ENCODE measurements at regions not wholly inside any gene's neighbourhood (a gene's known extent, or its start where the extent isn't known, plus 50 kb on each side); places are given as distances from the start of the nearest gene placed in this dataset.
"Not testable (repeated sequence)": the region's sequence is repeated elsewhere in the genome, so short reads cannot be mapped to it uniquely, and the experiment has no call there.

DNA sequence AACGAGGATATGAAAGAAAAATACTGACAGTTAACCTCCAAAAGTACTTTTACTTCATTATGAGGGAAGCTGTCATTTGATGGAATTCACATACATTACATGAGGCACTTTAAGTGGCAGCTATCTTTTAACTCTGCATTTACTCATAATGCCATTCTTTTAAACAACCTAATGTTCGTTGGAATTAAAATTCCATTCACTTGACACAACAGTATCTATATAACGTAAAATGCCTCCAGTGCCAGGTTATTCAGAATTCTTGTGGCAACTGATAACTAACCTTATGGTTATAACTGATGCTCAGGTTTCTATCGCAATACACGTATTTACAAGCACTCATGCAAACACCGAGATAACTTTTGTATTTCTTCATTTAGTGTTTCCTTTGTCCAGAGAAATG lies 376.9 kb upstream of the GRAMD2B start:
- no peak overlapping the region for H3K27ac ChIP-seq (ENCODE audit: low read depth, low read length)
- 66 to 82% (median 78%) methylated on average over 6 of the region's 6 CpGs for WGBS, 3 donors

DNA sequence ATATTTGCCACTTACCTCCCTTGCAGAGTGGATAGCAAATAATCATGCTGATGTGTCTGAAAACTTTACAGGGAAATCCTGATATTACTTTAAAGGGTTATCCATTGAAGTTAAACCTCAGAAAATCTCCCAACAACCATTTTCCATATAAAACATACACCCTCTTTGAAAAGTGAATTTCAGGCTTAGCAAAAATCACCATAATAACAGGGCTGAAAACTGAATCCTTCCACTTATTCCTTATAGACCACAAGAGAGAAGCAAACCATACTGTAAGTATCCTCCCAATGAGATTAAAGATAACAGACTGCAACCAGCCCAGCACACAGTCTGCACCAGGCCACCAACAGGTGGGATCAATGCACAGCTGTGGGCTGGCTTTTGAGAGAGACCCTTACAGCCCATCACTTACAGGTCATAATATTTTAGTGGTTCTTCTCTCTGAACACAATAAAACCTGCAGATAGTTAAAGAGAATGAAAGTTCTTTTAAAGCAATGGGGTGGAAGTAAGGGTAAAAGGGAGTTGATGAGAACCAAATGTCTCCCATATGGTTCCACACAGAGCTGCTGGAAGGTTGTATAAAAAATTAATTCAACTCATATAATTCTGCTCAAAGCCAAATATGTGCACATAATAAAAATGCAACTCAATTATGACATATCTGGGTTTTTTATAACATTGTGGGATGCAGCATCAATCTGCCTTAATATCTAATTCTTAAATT lies 376.2 kb upstream of the GRAMD2B start:
- no peak overlapping the region for H3K27ac ChIP-seq (ENCODE audit: low read depth, low read length)

DNA sequence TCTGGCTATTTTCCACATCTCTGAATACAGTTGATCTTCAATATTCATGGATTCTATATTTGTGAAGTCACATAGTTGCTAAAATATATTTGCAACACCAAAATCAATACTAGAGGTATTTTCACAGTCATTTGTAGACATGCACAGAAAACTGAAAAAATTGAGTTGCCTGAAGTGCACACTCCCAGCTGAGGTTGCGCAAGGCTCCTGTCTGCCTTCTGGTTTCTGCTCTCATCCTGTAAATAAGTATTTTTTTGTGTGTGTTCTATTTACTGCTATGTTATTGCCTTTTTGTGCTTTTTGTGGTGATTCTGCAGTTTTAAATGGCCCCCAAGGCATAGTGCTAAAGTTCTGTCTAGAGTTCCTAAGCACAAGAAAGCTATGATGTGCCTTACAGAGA lies 371.1 kb upstream of the GRAMD2B start:
- no peak overlapping the region for H3K27ac ChIP-seq (ENCODE audit: low read depth, low read length)
- WGBS, 3 donors, result 97 to 100% (median 98%) methylated on average over 1 of the region's 1 CpG

DNA sequence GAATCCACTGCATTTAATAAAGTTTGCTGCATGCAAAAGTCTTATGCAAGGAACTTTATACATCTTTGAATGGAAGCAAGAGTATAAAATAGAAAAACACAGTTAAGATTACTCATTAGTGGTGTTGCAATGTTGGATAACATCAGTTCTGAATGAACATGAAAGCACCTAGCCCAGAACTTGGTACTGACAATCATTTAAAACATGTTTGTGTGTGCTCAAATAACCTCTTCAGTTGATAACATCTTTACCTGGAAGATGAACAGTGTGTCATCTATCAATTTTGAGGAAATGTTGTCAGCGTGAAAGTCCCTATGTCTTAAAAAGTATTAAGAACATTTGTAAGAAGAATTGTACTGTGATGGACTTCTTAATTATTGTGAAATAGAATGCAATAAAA lies 370.4 kb upstream of the GRAMD2B start:
- 90 to 98% (median 97%) methylated on average over 1 of the region's 1 CpG for whole genome bisulfite sequencing, 3 donors
- H3K27ac ChIP-seq (ENCODE audit: low read depth, low read length), result no peak overlapping the region

DNA sequence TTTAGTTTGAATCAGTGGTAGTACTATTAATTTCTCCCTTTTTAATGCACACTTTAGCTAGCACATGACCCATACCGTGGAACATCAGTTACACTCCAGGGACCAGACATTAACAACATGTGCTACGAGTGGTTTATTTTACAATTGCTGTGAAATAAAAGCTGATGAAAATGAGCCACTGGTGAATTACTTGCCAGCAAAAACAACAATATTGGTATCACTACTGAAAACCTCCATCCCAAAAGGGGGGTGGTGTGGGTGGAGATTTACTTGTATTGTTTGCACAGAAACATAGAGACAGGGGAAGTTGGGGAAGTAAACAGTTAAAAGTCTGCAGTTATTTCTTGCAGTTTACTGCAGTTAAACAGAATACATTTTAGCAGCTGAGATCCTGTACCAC lies 369.6 kb upstream of the GRAMD2B start:
- WGBS, 3 donors, result 68 to 85% (median 68%) methylated on average over 2 of the region's 2 CpGs
- H3K27ac ChIP-seq (ENCODE audit: low read depth, low read length), result no peak overlapping the region

DNA sequence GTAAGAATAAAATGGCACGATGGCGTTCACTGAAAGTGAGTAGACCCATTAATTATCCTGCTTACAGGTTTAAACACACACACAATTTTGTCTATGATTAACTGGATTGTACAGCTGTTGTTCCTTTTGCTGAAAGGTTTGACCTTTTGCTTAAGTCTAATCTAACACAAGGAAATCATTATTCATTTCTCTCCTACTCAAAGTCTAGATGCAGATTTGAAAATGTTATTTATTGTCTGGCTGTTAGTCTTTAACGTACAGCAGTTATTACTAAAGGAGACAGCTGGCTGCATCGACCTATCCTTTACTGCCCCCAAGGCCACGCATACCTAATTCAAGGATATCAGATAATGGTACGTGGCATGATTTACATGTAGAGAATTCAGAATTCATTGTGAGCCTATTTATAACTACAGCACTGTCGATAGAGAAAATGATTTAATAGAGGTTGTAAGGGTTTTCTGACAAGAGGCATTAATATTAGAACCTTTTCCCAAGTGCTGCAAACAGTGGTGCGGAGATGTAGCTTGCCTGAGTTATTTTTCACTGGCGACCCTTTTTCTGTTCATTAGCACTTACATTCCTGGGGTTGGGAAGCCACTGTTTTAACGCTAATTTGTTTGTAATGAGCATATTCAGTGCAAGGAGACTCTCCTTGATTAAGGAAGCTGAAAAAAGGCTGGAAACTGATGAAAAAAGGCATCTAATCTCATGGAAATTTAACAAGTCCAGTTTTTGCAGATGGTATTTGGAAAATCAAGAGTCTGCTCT lies 368.4 kb upstream of the GRAMD2B start:
- 30 to 67% (median 63%) methylated on average over 10 of the region's 10 CpGs for WGBS, 3 donors

DNA sequence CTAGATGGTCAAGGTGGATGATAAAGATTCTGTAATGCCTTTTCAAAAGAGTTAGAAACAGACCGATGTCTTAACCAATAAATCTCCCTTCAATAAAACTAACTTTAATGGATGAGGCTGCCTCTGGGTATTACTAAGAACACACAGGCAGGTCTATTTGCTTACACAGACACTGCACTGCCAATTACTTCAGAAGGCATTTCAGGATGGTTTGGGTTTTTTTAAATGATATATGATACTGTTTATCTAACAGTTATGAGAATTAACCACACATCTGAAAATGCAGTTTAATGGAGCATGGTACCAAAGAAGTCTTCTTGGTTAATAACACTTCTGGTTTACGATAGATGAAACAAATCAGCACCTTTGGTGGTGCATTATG lies 367.9 kb upstream of the GRAMD2B start:
- WGBS, 3 donors, result 74 to 88% (median 78%) methylated on average over 2 of the region's 2 CpGs
- H3K27ac ChIP-seq (ENCODE audit: low read depth, low read length), result no peak overlapping the region

More for the DNA sequence above, 368.4 kb upstream of the GRAMD2B start:
- no peak overlapping the region for H3K27ac ChIP-seq (ENCODE audit: low read depth, low read length)

DNA sequence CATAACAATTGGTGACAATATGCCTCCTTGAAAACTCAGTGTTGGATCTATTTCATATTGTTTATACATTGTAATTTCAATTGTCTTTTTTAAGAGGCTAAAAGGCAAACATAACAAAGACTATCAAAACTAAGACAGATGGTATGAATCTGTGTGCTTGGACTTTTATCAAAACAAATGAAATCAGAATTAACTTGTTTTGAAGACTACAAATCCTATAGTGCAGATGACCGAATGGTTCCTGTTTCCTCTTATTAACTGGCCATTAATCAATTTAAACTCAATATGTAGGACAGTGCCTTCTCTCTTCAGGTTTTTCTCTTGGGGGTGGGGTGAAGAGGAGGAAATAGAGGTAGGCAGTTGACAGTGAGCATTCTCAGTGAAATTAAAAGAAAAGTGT lies 366.9 kb upstream of the GRAMD2B start:
- H3K27ac ChIP-seq (ENCODE audit: low read depth, low read length), result no peak overlapping the region
- WGBS, 3 donors, result 68 to 87% (median 77%) methylated on average over 1 of the region's 1 CpG

DNA sequence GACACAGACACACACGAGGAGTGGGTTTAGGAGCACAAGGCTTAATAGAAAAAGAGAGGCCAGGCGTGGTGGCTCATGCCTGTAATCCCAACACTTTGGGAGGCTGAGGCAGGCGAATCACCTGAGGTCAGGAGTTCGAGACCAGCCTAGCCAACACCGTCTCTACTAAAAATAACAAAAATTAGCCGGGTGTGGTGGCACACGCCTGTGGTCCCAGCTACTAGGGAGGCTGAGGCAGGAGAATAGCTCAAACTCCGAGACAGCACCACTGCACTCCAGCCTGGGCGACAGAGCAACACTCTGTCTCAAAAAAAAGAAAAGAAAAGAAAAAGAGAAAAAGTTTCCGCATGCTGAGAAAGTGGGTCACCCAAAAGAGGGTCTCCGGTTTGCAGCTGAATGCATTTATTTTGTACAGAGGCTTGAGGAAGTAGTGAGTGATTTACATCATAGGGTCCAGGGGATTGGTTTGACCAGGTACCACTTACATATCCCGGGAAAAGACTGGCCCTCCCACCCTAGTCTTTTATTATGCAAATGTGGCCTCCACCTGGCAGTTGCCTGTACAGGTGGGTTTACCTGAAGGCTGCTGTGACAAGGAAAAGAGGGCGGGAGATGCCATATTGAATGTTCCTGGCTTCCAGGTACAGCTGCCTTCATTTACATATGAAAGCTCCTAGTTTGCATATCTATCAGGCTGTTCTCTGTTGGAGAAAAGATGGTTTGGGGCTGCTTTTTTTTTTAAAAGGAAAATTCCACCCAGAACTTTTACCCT lies 366.2 kb upstream of the GRAMD2B start:
- no peak overlapping the region for H3K27ac ChIP-seq (ENCODE audit: low read depth, low read length)
- WGBS, 3 donors, result 76 to 82% (median 80%) methylated on average over 13 of the region's 13 CpGs

DNA sequence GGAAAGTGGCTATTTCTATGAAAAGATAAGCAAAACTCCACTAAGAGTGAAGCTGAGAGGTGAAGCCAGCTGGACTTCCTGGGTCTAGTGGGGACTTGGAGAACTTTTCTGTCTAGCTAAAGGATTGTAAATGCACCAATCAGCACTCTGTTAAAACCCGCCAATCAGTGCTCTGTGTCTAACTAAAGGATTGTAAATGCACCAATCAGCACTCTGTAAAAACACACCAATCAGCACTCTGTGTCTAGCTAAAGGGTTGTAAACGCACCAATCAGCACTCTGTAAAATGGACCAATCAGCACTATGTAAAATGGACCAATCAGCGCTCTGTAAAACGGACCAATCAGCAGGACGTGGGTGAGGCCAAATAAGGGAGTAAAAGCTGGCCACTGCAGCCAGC lies 364.8 kb upstream of the GRAMD2B start:
- not testable (repeated sequence) for H3K27ac ChIP-seq (ENCODE audit: low read depth, low read length)
- 93 to 96% (median 96%) methylated on average over 5 of the region's 5 CpGs for WGBS, 3 donors

DNA sequence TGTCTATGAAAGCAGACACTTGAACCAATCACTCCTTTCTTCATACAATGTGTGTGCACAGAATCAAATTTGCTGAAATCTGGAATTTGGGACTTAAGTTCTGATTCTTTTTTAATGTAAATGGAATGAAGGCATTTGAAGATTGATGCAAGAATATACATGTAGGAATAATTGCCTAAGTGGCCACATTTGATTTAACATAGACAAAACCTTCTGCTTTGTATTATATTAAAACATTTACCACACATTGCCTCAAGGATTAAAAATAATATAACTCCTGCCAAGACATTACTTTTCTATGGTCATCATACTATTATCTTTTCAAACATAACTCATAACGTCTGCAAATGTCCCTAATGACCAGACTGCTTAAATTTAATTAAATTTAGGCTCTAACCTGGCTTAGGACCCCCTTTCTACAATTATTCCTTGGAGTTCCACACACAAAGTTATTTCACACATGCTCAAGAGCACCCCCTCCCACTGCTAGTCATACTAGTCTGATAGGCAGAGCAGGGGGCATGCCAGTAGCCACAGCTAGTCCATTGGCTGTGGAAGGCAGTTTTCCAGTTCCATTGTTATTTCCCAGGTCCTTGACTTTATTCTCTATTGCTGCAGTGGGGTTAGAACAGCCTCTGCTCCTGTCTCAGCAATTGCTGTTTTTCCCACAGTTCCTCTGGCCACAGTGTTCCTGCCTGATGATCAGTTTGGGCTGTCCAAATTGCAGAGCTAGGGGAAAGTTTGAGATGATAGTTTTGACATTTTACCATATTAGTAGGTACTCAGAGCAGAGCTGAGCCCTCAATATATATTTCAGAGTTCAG lies 360.6 kb upstream of the GRAMD2B start:
- no peak overlapping the region for H3K27ac ChIP-seq (ENCODE audit: low read depth, low read length)
- 3 to 28% (median 22%) methylated on average over 1 of the region's 1 CpG for WGBS, 3 donors

DNA sequence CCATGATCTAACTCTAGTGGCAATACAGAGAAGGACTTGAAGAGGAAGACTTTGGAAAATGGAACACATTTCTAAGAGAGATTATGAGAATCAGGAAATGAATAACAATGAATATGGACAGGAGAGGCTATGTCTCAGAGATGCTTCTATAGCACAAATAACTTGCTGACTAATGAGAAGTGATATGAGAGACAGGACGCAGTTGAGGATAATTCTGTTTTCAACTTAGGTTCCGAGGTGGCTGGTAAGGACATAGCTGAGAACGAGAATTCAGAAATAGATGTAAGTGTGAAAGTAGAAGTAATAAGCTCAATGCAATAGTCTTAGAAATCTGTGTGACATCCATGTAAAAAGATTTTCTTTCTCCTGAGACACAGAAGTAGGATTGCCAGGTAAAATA lies 358.1 kb upstream of the GRAMD2B start:
- 83 to 92% (median 88%) methylated on average over 3 of the region's 3 CpGs for WGBS, 3 donors
- no peak overlapping the region for H3K27ac ChIP-seq (ENCODE audit: low read depth, low read length)

DNA sequence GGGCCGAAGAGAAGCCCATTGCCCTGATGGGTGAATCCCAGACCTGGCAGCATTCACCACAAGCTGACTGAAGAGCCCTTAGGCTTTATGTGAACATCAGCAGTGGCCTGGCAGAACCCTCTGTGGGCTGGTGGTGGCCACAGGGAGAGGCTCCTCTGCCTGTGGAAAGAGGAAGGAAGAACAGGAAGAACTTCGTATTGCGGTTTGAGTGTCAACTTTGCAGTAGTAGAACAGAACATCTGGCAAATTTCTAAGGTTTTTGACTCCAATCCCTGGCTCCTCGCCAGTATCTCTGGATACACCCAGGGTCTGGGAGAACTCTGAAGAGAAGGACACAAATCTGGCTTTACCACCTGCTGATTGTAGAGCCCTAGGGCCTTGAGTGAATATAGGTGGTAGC lies 356.4 kb upstream of the GRAMD2B start:
- H3K27ac ChIP-seq (ENCODE audit: low read depth, low read length), result no peak overlapping the region
- WGBS, 3 donors, result 59 to 93% (median 65%) methylated on average over 4 of the region's 4 CpGs

DNA sequence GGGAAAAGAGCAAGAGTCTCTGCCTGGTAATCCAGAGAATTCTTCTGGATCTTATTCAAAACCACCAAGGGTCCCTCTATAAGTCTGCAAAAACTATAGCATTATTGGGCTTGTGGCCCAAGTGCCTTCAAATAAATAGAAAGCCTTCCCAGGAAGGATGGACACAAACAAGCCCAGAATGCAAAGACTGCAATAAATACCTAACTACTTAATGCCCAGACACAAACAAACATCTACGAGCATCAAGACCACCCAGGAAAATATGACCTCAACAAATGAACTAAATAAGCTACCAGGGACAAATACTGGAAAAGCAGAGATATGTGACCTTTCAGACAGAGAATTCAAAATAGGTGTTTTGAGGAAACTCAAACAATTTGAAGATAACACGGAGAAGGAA lies 355.8 kb upstream of the GRAMD2B start:
- WGBS, 3 donors, result 87 to 94% (median 90%) methylated on average over 2 of the region's 2 CpGs
- H3K27ac ChIP-seq (ENCODE audit: low read depth, low read length), result no peak overlapping the region

DNA sequence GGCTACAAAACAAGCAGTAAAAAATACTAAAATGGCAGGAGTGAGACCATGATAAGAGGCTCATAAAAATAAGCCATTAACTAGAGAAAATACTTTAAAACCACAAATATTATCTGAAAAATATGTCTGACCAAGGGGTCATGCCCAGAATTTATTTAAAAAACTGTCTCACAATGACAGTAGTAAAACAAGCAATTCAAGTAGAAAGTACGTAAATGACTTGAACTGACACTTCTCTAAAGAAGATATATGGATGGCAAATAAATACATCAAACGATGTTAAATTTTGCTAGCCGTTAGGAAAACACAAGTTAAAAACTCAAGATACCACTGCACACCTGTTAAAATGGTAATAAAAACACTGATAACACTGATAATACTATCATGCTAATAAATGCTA lies 353.9 kb upstream of the GRAMD2B start:
- WGBS, 3 donors, result 41 to 84% (median 67%) methylated on average over 3 of the region's 3 CpGs
- H3K27ac ChIP-seq (ENCODE audit: low read depth, low read length), result no peak overlapping the region

DNA sequence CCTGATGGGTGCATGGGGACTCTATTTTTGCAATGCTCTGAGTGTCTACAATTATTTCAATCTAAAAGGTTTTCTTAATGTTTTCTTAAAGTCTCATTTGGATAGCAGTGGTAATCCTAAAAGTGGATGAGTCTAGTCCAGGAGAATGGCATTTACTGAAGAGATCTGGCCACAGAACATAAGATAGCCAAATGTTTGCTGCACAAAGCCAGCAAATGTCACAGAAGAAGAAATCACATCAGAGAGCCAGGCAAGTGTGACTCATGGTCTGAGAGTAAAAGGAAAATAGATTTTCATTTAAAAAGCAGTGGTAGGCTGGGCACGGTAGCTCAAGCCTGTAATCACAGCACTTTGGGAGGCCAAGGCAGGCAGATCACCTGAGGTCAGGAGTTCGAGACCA lies 352.7 kb upstream of the GRAMD2B start:
- no peak overlapping the region for H3K27ac ChIP-seq (ENCODE audit: low read depth, low read length)
- WGBS, 3 donors, result 84 to 93% (median 90%) methylated on average over 2 of the region's 2 CpGs

DNA sequence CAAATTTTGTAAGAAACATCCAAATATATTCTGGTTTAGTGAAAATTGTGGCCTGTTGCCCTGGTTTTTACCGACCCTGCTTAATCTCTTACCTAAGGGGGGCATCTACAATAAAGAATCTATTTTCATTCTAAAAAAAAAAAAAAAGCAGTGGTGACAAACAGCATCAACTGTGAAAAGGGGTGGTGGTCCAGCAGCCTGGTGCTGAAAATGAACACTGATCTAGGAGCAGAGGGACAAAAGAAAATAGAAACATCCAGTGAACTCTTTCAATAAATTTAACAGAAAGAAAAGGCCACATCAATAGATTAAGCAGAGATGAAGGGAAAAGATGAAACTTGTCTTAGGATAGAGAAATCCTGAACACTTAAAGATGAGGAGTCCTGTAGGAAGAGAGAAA lies 348.7 kb upstream of the GRAMD2B start:
- WGBS, 3 donors, result 86 to 92% (median 91%) methylated on average over 1 of the region's 1 CpG
- no peak overlapping the region for H3K27ac ChIP-seq (ENCODE audit: low read depth, low read length)

DNA sequence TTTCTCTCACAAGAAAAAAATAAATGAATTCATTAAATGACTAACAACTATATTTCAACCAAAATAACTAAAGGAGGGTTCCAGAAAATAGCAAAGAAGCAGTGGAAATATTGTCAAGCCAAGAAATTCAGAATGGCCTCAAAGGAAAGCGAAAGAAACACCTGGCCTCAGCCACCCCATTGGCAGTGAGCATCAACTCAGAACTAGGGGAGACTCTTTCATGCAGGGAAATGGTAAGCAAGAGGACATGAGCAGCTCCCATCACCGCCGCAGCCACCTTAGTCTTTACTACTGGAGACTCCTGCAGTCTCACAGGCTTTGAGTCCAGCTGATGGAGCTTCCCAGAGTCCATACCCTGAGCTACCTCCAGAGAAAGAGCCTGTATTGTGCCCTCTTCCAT lies 343.9 kb upstream of the GRAMD2B start:
- 25 to 32% (median 32%) methylated on average over 3 of the region's 3 CpGs for WGBS, 3 donors
- no peak overlapping the region for H3K27ac ChIP-seq (ENCODE audit: low read depth, low read length)

DNA sequence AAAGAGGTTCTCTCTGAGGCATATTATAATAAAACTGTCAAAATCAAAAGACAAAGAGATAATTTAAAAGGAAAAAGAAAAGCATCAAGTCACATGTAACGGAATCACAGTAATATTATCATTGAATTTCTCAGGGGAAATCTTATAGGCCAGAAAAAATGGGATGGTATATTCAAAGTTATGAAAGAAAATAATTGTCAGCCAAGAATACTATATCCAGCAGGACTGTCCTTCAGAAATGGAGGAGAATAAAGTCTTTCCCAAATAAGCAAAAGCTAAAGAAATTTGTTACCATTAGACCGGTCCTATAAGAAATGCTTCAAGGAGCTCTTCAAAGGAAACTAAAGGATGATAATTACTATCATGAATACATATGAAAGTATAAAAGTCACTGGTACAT lies 342.0 kb upstream of the GRAMD2B start:
- 95 to 96% (median 96%) methylated on average over 2 of the region's 2 CpGs for WGBS, 3 donors
- no peak overlapping the region for H3K27ac ChIP-seq (ENCODE audit: low read depth, low read length)
